ENCODE measurements at regions not wholly inside any gene's neighbourhood (a gene's known extent, or its start where the extent isn't known, plus 50 kb on each side); places are given as distances from the start of the nearest gene placed in this dataset.

- DNase-seq (ENCODE audit: low read depth): no peak
- TF ChIP-seq, protein P1, sequence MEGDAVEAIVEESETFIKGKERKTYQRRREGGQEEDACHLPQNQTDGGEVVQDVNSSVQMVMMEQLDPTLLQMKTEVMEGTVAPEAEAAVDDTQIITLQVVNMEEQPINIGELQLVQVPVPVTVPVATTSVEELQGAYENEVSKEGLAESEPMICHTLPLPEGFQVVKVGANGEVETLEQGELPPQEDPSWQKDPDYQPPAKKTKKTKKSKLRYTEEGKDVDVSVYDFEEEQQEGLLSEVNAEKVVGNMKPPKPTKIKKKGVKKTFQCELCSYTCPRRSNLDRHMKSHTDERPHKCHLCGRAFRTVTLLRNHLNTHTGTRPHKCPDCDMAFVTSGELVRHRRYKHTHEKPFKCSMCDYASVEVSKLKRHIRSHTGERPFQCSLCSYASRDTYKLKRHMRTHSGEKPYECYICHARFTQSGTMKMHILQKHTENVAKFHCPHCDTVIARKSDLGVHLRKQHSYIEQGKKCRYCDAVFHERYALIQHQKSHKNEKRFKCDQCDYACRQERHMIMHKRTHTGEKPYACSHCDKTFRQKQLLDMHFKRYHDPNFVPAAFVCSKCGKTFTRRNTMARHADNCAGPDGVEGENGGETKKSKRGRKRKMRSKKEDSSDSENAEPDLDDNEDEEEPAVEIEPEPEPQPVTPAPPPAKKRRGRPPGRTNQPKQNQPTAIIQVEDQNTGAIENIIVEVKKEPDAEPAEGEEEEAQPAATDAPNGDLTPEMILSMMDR (conservative IDR thresholded peaks at IDR 0.05; ENCODE audit: control insufficient read depth, insufficient read depth, low read depth, low read length): no peak
- H3K4me3 ChIP-seq (ENCODE audit: control insufficient read depth, low read depth, low read length): no peak overlapping the region
Observed at GRCh38 chr10:9900751-9901150, 1116.9 kb upstream of the CELF2 start.

DNA sequence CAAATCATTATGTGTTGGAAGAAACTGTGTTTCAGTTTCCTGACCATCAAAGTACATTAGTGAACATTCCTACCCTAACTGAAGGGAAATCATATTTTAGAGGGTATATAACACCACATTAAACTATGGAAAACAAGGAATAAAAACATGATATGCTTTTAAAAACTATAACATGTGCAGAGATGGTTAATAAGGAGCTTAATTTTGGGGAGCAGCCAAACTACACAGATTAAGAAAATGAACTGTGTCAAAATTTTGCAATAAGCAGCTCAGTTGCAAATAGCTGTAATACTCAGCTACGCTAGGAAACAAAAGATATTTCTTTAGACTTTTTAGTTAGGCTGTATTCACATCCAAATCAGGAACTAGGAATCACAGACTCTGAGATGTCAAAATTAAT lies 1115.7 kb upstream of the CELF2 start:
- TF ChIP-seq, protein P1 (conservative IDR thresholded peaks at IDR 0.05; ENCODE audit: control insufficient read depth, insufficient read depth, low read depth, low read length): no peak
- DNase-seq (ENCODE audit: low read depth): no peak
- H3K4me3 ChIP-seq (ENCODE audit: control insufficient read depth, low read depth, low read length): no peak overlapping the region

DNA sequence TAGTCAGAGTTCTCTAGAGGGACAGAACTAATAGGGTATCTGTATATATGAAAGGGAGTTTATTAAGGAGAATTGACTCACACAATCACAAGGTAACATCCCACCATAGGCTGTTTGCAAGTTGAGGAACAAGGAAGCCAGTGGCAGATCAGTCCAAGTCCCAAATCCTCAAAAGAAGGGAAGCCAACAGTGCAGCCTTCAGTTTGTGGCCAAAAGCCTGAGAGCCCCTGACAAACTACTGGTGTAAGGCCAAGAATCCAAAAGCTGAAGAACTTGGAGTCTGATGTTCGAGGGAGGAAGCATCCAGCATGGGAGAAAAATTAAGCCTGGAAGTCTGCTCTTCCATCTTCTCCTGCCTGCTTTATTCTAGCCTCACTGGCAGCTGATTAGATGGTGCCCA lies 1107.2 kb upstream of the CELF2 start:
- TF ChIP-seq, protein P1 (conservative IDR thresholded peaks at IDR 0.05; ENCODE audit: control insufficient read depth, insufficient read depth, low read depth, low read length): no peak
- no peak overlapping the region for H3K4me3 ChIP-seq (ENCODE audit: control insufficient read depth, low read depth, low read length)
- DNase-seq (ENCODE audit: low read depth): no peak

DNA sequence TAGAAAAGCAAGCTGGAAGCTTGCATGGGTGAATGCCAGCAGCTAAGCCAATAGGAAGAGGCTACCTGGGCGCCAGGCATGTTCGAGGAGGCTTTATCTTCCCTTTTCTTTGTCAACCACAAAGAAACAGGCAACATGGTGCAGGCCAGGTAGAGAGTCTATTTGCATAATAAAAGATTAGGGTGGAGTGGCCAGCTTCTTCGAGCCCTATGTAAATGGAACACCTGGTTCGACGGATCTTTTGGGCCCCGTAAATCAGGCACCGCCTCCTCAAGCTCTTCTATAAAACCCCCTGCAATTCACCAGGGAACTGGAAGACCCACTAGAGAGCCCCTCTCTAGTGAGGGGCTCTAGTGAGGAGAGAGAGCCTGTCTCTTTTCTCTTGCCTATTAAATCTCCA lies 1106.2 kb upstream of the CELF2 start:
- no peak overlapping the region for H3K4me3 ChIP-seq (ENCODE audit: control insufficient read depth, low read depth, low read length)
- no peak for DNase-seq (ENCODE audit: low read depth)
- TF ChIP-seq, protein P1 (conservative IDR thresholded peaks at IDR 0.05; ENCODE audit: control insufficient read depth, insufficient read depth, low read depth, low read length): no peak

DNA sequence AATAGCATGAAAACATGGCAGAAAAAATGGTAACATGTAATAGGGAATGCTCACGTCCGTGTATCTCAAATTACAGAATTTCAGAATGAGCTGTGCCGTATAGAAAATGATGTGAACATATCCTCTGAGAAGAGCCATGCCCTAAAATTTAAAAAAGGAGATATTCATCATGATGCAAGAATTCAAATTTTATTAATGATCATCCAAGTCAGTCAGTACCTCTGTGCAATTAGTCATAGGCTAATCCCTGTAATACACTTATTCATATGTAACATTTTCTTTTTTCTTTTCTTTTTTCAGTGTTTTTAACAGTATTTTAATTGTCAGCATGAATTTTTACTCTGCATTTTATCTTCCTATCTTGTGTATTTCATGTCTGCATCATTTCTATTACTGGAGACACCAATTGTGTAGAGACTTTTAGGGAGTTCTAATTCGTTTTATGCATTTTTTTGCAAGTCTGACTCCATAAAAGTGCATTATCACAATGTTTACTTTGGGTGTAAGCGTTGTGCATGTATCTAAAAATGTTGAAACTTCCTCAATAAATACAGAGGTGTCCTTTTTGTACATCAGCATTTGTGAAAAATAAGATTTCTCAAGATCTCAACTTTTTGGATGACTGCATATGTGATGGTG lies 1103.7 kb upstream of the CELF2 start:
- DNase-seq (ENCODE audit: low read depth): no peak

GRCh38 chr10:9921544-9921943 lies 1096.1 kb upstream of the CELF2 start:
- H3K4me3 ChIP-seq (ENCODE audit: control insufficient read depth, low read depth, low read length): no peak overlapping the region
- peak; percentile 11 for DNase-seq (ENCODE audit: low read depth)
- TF ChIP-seq, protein P1 (conservative IDR thresholded peaks at IDR 0.05; ENCODE audit: control insufficient read depth, insufficient read depth, low read depth, low read length): no peak

More for the DNA sequence above, 1103.7 kb upstream of the CELF2 start:
- no peak overlapping the region for H3K4me3 ChIP-seq (ENCODE audit: control insufficient read depth, low read depth, low read length)
- TF ChIP-seq, protein P1 (conservative IDR thresholded peaks at IDR 0.05; ENCODE audit: control insufficient read depth, insufficient read depth, low read depth, low read length): no peak
